ENCODE measurements at regions not wholly inside any gene's neighbourhood (a gene's known extent, or its start where the extent isn't known, plus 50 kb on each side); places are given as distances from the start of the nearest gene placed in this dataset.

DNA sequence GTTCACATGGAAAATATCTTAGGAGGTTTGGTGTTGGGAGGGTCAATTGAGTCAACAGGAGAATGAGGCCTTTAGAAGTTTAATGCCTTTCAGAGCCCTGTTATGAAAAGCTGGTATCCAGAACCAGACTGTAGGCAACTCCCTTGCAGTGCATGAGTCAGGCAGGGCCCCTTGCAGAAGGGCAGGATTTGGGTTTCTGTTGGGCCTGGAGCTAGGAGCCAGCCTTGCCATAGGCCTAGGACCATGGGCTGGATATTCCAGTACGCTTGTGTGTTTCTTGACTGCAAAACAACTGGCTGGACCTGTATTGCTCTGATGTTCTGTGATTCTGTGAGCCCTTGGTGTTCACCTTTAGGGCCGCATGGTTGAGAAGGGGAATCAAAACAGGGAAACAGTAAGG is 121.8 kb upstream of the ADRA1D start:
- no peak for DNase-seq (ENCODE audit: low read depth in 2 of 2)
- Histone ChIP-seq H3K27me3 (ENCODE audit: control insufficient read depth, insufficient read depth, low read length) (no peaks in the 10 kb centered on the region), H4K20me1 (ENCODE audit: control insufficient read depth, extremely low read depth, insufficient read depth, low read length) (no peaks in the 10 kb centered on the region), H3K79me2 (ENCODE audit: control insufficient read depth, insufficient read depth, low read length) (no peaks in the 10 kb centered on the region), H3K9ac (ENCODE audit: insufficient read depth, low read length) (no peak overlapping the region), H2AFZ (ENCODE audit: low read length) (no peak overlapping the region), H3K27ac (ENCODE audit: insufficient read depth, low read length) (no peak overlapping the region), H3K4me3 (replicated peaks in 1 of 4; ENCODE audit: control extremely low read depth in 1 of 4, insufficient read depth in 1 of 4, low read depth in 3 of 4, low read length in 4 of 4) (no peak overlapping the region), H3K9me3 (ENCODE audit: control insufficient read depth, insufficient read depth, low read depth, low read length) (no peaks in the 10 kb centered on the region), H3K4me1 (ENCODE audit: control insufficient read depth, extremely low read depth, insufficient read depth, low read length) (no peaks in the 10 kb centered on the region), H3K4me2 (ENCODE audit: extremely low read depth, insufficient read depth, low read length) (no peak overlapping the region), H3K36me3 (ENCODE audit: control insufficient read depth, insufficient read depth, low read length) (no peaks in the 10 kb centered on the region)
- TF ChIP-seq EZH2 (IDR thresholded peaks at IDR 0.05; ENCODE audit: low read length, missing control alignments): no peak
- TF ChIP-seq, protein P1, sequence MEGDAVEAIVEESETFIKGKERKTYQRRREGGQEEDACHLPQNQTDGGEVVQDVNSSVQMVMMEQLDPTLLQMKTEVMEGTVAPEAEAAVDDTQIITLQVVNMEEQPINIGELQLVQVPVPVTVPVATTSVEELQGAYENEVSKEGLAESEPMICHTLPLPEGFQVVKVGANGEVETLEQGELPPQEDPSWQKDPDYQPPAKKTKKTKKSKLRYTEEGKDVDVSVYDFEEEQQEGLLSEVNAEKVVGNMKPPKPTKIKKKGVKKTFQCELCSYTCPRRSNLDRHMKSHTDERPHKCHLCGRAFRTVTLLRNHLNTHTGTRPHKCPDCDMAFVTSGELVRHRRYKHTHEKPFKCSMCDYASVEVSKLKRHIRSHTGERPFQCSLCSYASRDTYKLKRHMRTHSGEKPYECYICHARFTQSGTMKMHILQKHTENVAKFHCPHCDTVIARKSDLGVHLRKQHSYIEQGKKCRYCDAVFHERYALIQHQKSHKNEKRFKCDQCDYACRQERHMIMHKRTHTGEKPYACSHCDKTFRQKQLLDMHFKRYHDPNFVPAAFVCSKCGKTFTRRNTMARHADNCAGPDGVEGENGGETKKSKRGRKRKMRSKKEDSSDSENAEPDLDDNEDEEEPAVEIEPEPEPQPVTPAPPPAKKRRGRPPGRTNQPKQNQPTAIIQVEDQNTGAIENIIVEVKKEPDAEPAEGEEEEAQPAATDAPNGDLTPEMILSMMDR (conservative IDR thresholded peaks at IDR 0.05 in 1 of 2, IDR thresholded peaks at IDR 0.05 in 1 of 2; ENCODE audit: low read depth in 1 of 2, low read length in 2 of 2): no peak

DNA sequence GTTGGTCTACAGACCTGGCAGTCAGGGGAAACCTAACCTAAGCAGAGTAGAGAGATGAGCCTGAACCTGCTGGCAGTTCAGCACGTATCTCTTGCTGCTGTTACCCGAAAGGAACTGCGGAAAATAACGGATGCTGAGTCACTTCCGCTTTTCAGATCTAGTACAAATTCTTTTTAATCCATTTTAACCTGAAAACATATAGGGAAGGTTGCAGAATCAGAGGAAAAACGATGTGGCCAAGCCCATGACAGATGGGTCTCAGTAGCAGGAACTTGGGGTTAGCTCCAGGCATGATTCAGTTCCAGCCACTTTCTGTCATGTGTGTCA is 120.7 kb upstream of the ADRA1D start:
- no peaks in the 10 kb centered on the region for H4K20me1 ChIP-seq (ENCODE audit: control insufficient read depth, extremely low read depth, insufficient read depth, low read length)
- TF ChIP-seq EZH2 (IDR thresholded peaks at IDR 0.05; ENCODE audit: low read length, missing control alignments): no peak
- TF ChIP-seq, protein P1 (conservative IDR thresholded peaks at IDR 0.05 in 1 of 2, IDR thresholded peaks at IDR 0.05 in 1 of 2; ENCODE audit: low read depth in 1 of 2, low read length in 2 of 2): no peak
- H3K79me2 ChIP-seq (ENCODE audit: control insufficient read depth, insufficient read depth, low read length): no peaks in the 10 kb centered on the region
- no peak overlapping the region for H2AFZ ChIP-seq (ENCODE audit: low read length)
- H3K4me3 ChIP-seq (replicated peaks in 1 of 4; ENCODE audit: control extremely low read depth in 1 of 4, insufficient read depth in 1 of 4, low read depth in 3 of 4, low read length in 4 of 4): no peak overlapping the region
- H3K27me3 ChIP-seq (ENCODE audit: control insufficient read depth, insufficient read depth, low read length): no peaks in the 10 kb centered on the region
- no peak overlapping the region for H3K9ac ChIP-seq (ENCODE audit: insufficient read depth, low read length)
- no peaks in the 10 kb centered on the region for H3K4me1 ChIP-seq (ENCODE audit: control insufficient read depth, extremely low read depth, insufficient read depth, low read length)
- no peaks in the 10 kb centered on the region for H3K9me3 ChIP-seq (ENCODE audit: control insufficient read depth, insufficient read depth, low read depth, low read length)
- no peak overlapping the region for H3K27ac ChIP-seq (ENCODE audit: insufficient read depth, low read length)
- H3K36me3 ChIP-seq (ENCODE audit: control insufficient read depth, insufficient read depth, low read length): no peaks in the 10 kb centered on the region
- no peak overlapping the region for H3K4me2 ChIP-seq (ENCODE audit: extremely low read depth, insufficient read depth, low read length)
- no peak for DNase-seq (ENCODE audit: low read depth in 2 of 2)

DNA sequence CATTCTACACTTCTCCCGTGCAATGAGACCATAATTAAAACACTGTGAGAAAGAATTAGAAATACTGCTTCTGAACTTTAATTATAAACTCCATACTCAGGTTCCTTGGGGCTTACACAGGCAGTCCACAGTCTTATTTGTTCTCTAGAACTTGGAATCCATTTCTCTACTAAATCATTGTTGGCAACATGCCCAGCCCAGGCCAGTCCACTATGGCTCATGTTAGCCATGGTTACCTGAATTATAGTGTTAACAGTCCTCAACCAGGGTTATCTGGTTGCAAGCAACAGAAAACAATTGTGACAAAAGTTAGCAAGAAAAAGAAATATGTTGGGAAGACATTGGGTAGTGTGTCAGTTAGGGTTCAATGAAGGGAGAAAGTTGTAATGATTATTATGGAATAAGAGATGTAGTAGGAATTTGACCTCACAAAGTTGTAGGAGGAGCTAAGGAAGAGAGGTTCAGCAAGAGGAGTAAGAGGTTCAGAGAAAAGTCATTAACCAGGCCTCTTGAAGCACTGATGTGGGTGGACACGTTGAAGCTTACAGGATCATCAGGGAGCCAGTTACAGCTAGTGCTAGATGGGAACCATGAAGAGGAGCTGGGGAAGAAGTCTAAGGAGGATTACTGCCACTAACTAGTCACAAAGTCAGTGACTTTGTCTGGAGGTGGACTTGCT is 120.2 kb upstream of the ADRA1D start:
- Histone ChIP-seq H4K20me1 (ENCODE audit: control insufficient read depth, extremely low read depth, insufficient read depth, low read length) (no peaks in the 10 kb centered on the region), H3K9me3 (ENCODE audit: control insufficient read depth, insufficient read depth, low read depth, low read length) (no peaks in the 10 kb centered on the region), H3K4me2 (ENCODE audit: extremely low read depth, insufficient read depth, low read length) (no peak overlapping the region), H3K9ac (ENCODE audit: insufficient read depth, low read length) (no peak overlapping the region), H3K4me3 (replicated peaks in 1 of 4; ENCODE audit: control extremely low read depth in 1 of 4, insufficient read depth in 1 of 4, low read depth in 3 of 4, low read length in 4 of 4) (no peak overlapping the region), H3K79me2 (ENCODE audit: control insufficient read depth, insufficient read depth, low read length) (no peaks in the 10 kb centered on the region), H3K27me3 (ENCODE audit: control insufficient read depth, insufficient read depth, low read length) (no peaks in the 10 kb centered on the region), H3K27ac (ENCODE audit: insufficient read depth, low read length) (no peak overlapping the region), H3K4me1 (ENCODE audit: control insufficient read depth, extremely low read depth, insufficient read depth, low read length) (no peaks in the 10 kb centered on the region), H3K36me3 (ENCODE audit: control insufficient read depth, insufficient read depth, low read length) (no peaks in the 10 kb centered on the region), H2AFZ (ENCODE audit: low read length) (no peak overlapping the region)
- TF ChIP-seq EZH2 (IDR thresholded peaks at IDR 0.05; ENCODE audit: low read length, missing control alignments): no peak
- TF ChIP-seq, protein P1 (conservative IDR thresholded peaks at IDR 0.05 in 1 of 2, IDR thresholded peaks at IDR 0.05 in 1 of 2; ENCODE audit: low read depth in 1 of 2, low read length in 2 of 2): no peak
- no peak for DNase-seq (ENCODE audit: low read depth in 2 of 2)

All from fibroblast of lung (primary cell).